ENCODE measurements at regions not wholly inside any gene's neighbourhood (a gene's known extent, or its start where the extent isn't known, plus 50 kb on each side); places are given as distances from the start of the nearest gene placed in this dataset.
"Not testable (repeated sequence)": the region's sequence is repeated elsewhere in the genome, so short reads cannot be mapped to it uniquely, and the experiment has no call there.

- not testable (repeated sequence) for DNase-seq
Measured at GRCh38 chr15:92768131-92768530, 112.6 kb upstream of the FAM174B start.

GRCh38 chr15:92770641-92771040, 115.1 kb upstream of the FAM174B start:
- no peak for DNase-seq

- no peak for DNase-seq
Measured at GRCh38 chr15:92772061-92772460, 116.5 kb upstream of the FAM174B start.

GRCh38 chr15:92772626-92773244, 117.2 kb upstream of the FAM174B start:
- no peak for DNase-seq

GRCh38 chr15:92773340-92773739, 117.8 kb upstream of the FAM174B start:
- DNase-seq = no peak

- no peak for DNase-seq
Measured at GRCh38 chr15:92779874-92780273, 120.2 kb upstream of the CHD2 start.

GRCh38 chr15:92780843-92781242, 119.3 kb upstream of the CHD2 start:
- DNase-seq = no peak

- DNase-seq = no peak
Measured at GRCh38 chr15:92781925-92782453, 118.1 kb upstream of the CHD2 start.

GRCh38 chr15:92787116-92787515, 113.0 kb upstream of the CHD2 start:
- no peak for DNase-seq

- no peak for DNase-seq
Measured at GRCh38 chr15:92788196-92788595, 111.9 kb upstream of the CHD2 start.

GRCh38 chr15:92788793-92789192, 111.3 kb upstream of the CHD2 start:
- DNase-seq = not testable (repeated sequence)

GRCh38 chr15:92796161-92796611, 103.9 kb upstream of the CHD2 start:
- DNase-seq = no peak

GRCh38 chr15:92797168-92798052, 102.7 kb upstream of the CHD2 start:
- DNase-seq = no peak

GRCh38 chr15:92800013-92800412, 100.1 kb upstream of the CHD2 start:
- DNase-seq = no peak

- not testable (repeated sequence) for DNase-seq
Measured at GRCh38 chr15:92800416-92801055, 99.6 kb upstream of the CHD2 start.

- DNase-seq = not testable (repeated sequence)
Measured at GRCh38 chr15:92801056-92801773, 98.9 kb upstream of the CHD2 start.

GRCh38 chr15:92801774-92802464, 98.2 kb upstream of the CHD2 start:
- no peak for DNase-seq

GRCh38 chr15:92803536-92803851, 96.6 kb upstream of the CHD2 start:
- no peak for DNase-seq

- DNase-seq = peak; percentile 85
Measured at GRCh38 chr15:92803852-92804609, 96.1 kb upstream of the CHD2 start.

GRCh38 chr15:92804610-92804936, 95.6 kb upstream of the CHD2 start:
- not testable (repeated sequence) for DNase-seq

GRCh38 chr15:92805080-92805690, 94.9 kb upstream of the CHD2 start:
- DNase-seq = no peak
